ENCODE measurements at regions not wholly inside any gene's neighbourhood (a gene's known extent, or its start where the extent isn't known, plus 50 kb on each side); places are given as distances from the start of the nearest gene placed in this dataset.
"Not testable (repeated sequence)": the region's sequence is repeated elsewhere in the genome, so short reads cannot be mapped to it uniquely, and the experiment has no call there.

GRCh38 chr10:78645169-78645686 is 423.5 kb upstream of the ZMIZ1 start:
- no peak for DNase-seq (ENCODE audit: low read depth in 4 of 4, low spot score in 2 of 4)

DNA sequence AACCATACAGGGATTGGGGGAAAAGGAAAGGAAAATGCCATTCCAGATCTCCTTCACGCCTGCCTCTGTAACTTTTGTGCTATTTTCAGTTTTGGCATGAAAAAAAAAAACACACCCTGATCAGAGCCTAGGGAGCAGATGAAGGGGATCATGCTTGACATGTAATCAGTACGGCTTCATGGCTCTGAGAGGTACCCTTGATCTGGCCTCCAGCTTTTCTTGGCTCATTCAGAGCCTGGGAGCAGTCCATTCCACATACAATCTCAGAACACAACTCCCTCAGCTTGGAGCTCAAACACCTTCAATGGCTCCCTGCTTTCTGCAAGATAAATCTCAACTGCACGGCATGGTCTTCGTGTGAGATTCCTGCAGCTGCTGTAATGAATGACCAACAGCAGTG is 422.8 kb upstream of the ZMIZ1 start:
- DNase-seq (ENCODE audit: low read depth in 4 of 4, low spot score in 2 of 4): no peak

DNA sequence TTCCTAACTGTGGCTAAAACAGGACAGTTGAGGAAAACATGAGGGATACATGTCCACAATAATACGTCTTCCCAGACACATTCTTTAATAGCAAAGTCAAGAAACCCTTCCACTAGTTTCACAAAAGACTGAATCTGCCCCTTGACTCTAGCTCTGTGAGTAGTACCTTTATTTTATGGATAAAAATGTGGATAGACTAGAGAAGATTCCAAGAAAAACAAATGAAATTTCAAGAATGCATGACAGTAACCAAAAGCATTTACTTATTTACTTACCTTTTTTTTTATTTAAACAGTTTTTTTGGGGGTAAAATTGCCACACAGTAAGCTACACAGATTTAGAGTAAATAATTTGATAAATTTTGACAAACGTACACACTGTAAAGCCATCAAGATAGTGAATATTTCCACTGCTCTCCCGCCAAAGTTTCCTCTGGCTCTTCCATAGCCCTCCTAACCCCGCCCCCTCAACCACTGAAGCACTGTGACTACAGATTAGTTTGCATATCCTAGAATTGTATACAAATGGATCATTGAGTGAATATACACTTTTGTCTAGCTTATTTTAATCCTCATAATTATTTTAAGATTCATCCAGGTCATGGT is 420.4 kb upstream of the ZMIZ1 start:
- DNase-seq (ENCODE audit: low read depth in 4 of 4, low spot score in 2 of 4): no peak

- DNase-seq (ENCODE audit: low read depth in 4 of 4, low spot score in 2 of 4): no peak
Observed at GRCh38 chr10:78649429-78649828, 419.3 kb upstream of the ZMIZ1 start.

DNA sequence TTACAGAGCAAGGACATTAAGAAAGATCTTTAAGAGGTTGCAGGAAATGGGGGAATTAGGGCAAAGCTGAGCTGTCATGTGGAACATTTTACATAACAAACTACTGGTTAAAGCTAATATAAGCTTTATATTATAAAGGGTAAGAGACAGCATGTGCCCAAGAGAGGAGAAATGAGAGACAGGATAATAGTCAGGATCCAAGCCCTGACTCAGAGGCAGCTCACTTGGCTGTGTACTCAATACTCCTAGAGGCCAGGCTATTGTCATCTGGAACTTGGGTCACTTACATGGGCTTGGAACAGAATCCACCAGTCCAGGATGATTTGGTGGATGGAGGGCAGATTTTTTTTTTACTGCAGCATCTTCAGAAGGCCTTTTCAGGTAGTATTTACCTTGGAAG is 418.6 kb upstream of the ZMIZ1 start:
- DNase-seq (ENCODE audit: low read depth in 4 of 4, low spot score in 2 of 4): no peak

DNA sequence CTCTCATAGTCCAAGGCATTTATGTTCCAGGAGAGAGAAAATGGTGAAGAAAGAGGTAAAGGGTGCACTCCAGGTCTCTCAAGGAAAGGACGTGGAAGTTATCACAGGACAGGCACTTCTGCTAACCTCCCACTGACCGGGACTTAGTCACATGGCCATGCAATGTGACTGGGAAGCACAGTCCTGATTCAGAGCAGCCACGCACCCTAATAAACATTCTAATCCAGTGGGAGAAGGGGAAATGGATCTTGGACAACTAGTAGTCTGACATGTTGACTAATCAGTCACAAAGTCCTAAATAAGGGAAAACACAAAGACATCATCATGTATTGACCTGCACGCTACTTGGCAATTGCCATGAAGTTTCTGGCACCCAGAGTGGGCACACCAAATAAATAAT is 417.5 kb upstream of the ZMIZ1 start:
- DNase-seq (ENCODE audit: low read depth in 4 of 4, low spot score in 2 of 4): no peak

DNA sequence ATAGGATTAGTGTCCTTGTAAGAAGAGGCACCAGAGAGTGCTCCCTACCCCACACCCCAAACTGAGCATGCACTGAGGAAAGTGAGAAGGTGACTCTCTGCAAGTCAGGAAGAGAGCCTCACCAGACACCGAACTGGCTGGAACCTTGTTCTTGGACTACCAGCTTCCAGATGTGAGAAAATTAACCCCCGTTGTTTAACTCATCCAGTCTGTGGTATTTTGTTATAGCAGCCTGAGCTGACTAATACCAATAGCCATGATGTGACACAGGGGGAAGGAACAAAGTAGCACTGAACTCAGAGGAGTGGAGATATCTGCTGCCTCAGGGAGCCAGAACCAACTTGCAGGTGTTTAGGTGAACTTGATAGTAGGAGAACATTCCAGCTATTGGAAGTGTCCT is 415.2 kb upstream of the ZMIZ1 start:
- no peak for DNase-seq (ENCODE audit: low read depth in 4 of 4, low spot score in 2 of 4)

- DNase-seq (ENCODE audit: low read depth in 4 of 4, low spot score in 2 of 4): no peak
Observed at GRCh38 chr10:78654047-78654590, 414.6 kb upstream of the ZMIZ1 start.

DNA sequence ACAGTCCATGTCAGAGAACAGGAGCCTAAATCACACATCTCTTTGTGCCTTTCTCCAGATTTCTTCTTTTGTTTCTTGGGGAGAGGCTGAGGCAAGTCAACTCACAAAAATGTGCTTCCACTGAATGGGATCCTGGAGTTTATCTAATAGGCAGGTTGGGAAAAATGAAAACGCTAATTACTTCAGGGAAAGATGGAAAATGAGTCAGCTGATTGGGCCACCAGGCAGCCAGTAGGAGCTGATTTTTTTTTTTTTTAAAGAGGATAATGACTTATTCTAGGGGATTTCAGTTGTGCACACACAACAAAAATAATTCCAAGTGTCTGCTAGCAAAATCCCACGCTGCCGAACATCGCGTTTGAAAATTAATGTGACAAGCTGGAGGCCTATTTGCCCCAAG is 412.8 kb upstream of the ZMIZ1 start:
- no peak for DNase-seq (ENCODE audit: low read depth in 4 of 4, low spot score in 2 of 4)

DNA sequence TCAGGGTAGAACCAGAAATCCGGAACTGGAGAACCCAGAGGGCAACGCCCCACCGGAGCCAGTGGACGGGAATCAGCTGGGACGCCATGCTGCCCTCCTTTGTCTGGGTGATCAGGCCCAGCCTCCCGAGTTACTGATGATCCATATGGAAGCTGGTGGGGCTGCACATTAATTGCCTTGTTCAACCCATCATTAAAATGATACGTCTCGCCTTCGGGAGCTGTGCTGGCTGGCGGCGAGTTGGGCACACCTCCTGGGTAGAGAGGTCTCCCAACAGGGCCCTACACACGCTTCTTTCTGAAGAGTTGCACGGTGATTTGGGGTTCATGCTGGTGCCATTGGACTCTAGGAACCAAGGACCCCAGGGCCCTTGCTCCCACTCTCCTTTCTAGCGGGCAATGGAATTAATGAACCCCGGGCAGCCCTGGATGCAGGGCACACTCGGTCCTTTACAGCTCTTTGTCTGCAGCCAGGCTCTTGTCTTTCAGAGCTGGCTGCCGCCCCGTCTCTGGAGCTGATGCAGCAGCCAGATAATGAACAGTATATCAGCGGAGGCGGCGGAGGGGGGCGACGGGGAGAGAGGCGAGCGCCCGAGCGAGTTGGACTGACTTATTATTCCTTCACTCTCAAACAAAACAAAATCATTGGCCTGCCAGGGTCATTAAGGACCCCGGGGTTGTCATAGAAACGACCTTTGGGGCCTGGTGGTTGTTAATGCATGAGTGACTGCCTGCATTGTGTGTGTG is 412.2 kb upstream of the ZMIZ1 start:
- DNase-seq (ENCODE audit: low read depth in 4 of 4, low spot score in 2 of 4): peak; percentile 62 to 87 (median 77)

GRCh38 chr10:78657163-78657861 is 411.5 kb upstream of the ZMIZ1 start:
- DNase-seq (ENCODE audit: low read depth in 4 of 4, low spot score in 2 of 4): no peak

DNA sequence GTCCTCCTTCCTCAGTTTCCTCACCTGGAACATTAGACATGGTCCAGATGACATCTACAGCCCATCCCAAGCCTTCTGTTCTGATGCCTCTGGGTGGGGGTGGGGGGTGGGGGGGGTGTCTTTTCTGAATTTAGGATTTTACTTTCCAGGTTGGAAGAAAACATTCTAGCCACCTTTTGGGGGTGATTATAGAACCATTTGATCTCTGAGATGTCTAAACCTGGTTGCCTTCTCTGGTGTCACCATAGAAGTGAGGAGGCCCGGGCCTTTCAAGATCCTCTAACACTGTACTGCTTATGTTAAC is 411.0 kb upstream of the ZMIZ1 start:
- no peak for DNase-seq (ENCODE audit: low read depth in 4 of 4, low spot score in 2 of 4)

GRCh38 chr10:78658645-78659597 is 409.8 kb upstream of the ZMIZ1 start:
- no peak for DNase-seq (ENCODE audit: low read depth in 4 of 4, low spot score in 2 of 4)

GRCh38 chr10:78659598-78659967 is 409.2 kb upstream of the ZMIZ1 start:
- no peak for DNase-seq (ENCODE audit: low read depth in 4 of 4, low spot score in 2 of 4)

GRCh38 chr10:78660446-78661106 is 408.2 kb upstream of the ZMIZ1 start:
- no peak for DNase-seq (ENCODE audit: low read depth in 4 of 4, low spot score in 2 of 4)

- no peak for DNase-seq (ENCODE audit: low read depth in 4 of 4, low spot score in 2 of 4)
Observed at GRCh38 chr10:78663721-78664120, 405.0 kb upstream of the ZMIZ1 start.

DNA sequence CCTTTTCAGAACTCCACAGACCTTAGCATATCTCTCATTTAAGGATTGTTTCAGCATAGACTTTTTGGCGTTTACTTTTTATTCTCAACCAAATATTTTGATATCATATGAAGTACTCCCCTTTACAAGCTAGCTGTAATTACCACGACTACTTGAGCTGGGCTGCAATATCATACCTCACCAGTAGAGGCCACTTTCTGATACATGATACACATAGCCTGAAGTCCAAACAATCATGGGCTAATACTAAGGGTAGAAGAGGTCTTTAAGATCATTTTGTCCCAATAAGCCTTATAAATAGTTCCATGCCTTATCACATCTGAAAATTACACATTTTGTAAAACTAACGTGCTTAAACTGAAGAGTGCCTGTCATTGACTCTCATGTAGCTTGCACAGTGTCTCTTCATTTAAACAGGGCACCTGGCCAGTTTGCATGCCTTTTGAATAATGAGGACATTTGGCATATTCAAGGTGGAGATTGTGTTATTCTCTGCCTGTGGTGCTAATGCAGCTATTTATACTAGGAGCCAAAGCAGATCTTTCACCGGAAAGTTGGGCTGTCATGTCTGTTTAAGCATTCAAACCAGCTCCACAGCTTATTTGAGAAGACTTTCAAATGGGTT is 403.7 kb upstream of the ZMIZ1 start:
- no peak for DNase-seq (ENCODE audit: low read depth in 4 of 4, low spot score in 2 of 4)

DNA sequence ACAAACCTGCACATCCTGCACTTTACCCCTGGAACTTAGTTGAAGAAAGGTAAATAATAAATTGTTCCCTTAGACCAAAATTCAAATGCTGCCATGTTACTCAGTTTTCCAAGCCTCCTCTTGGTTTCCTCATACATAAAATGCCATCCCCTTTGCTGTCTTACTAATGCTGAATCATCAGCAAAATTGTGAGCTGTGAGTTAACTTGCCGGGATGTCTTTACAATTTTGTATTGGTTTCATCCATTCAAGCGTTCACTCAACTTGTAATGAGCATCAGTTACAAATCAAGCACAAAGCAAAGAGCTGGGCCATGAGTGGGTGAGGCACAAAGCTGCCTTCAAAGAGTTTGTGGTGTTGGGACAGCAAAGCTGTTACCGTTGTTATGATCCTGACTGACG is 395.8 kb upstream of the ZMIZ1 start:
- DNase-seq (ENCODE audit: low read depth in 4 of 4, low spot score in 2 of 4): no peak

DNA sequence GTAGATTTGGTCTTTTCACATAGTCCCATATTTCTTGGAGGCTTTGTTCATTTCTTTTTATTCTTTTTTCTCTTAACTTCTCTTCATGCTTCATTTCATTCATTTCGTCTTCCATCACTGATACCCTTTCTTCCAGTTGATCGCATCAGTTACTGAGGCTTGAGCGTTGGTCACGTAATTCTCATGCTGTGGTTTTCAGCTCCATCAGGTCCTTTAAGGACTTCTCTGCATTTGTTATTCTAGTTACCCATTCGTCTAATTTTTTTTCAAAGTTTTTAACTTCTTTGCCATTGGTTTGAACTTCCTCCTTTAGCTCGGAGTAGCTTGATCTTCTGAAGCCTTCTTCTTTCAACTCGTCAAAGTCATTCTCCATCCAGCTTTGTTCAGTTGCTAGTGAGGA is 387.6 kb upstream of the ZMIZ1 start:
- DNase-seq (ENCODE audit: low read depth in 4 of 4, low spot score in 2 of 4): not testable (repeated sequence)

GRCh38 chr10:78681986-78682385 is 386.8 kb upstream of the ZMIZ1 start:
- not testable (repeated sequence) for DNase-seq (ENCODE audit: low read depth in 4 of 4, low spot score in 2 of 4)
